ENCODE measurements at regions not wholly inside any gene's neighbourhood (a gene's known extent, or its start where the extent isn't known, plus 50 kb on each side); places are given as distances from the start of the nearest gene placed in this dataset.

- Histone ChIP-seq H3K9ac (ENCODE audit: low read length) (no peak overlapping the region), H3K4me3 (ENCODE audit: low read length) (no peak overlapping the region), H3K27me3 (ENCODE audit: control insufficient read depth, insufficient read depth, low read length) (no peaks in the 10 kb centered on the region), H3K27ac (ENCODE audit: low read depth, low read length) (no peak overlapping the region), H3K36me3 (ENCODE audit: control insufficient read depth, insufficient read depth, low read length) (no peaks in the 10 kb centered on the region), H3K4me1 (ENCODE audit: control insufficient read depth, insufficient read depth, low read length) (no peaks in the 10 kb centered on the region)
These were observed 86.0 kb downstream of the DTWD1 start for GRCh38 chr15:49706805-49707204.

- H3K27me3 ChIP-seq (ENCODE audit: control insufficient read depth, insufficient read depth, low read length): no peaks in the 10 kb centered on the region
- no peak overlapping the region for H3K4me3 ChIP-seq (ENCODE audit: low read length)
- H3K27ac ChIP-seq (ENCODE audit: low read depth, low read length): no peak overlapping the region
- no peak overlapping the region for H3K9ac ChIP-seq (ENCODE audit: low read length)
- no peaks in the 10 kb centered on the region for H3K36me3 ChIP-seq (ENCODE audit: control insufficient read depth, insufficient read depth, low read length)
- no peaks in the 10 kb centered on the region for H3K4me1 ChIP-seq (ENCODE audit: control insufficient read depth, insufficient read depth, low read length)
These were observed 86.8 kb downstream of the DTWD1 start for GRCh38 chr15:49707598-49707997.

DNA sequence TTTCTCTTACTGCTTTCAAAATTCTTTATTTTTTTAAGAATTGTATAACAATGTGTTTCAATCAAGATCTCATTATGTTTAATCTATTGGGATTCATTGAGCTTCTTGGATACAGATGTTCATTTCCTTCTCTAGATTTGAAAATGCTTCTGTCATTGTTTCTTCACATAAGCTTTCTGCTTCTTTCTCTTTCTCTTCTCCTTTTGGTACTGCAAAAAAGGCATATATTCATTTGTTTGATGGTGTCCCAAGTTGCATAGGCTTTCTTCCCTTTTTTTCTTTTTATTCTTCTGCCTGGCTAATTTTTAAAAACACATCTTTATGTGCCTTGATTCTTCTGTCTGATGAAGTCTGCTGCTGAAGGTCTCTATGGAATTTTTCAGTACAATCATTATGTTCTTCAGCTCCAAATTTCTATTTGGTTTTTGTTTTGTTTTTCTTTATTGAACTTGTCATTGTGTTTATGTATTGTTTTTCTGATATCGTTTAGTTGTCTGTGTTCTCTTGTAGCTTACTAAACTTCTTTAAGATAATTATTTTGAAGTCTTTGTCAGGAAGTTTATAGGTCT, 88.9 kb downstream of the DTWD1 start:
- H3K27ac ChIP-seq (ENCODE audit: low read depth, low read length): no peak overlapping the region
- H3K36me3 ChIP-seq (ENCODE audit: control insufficient read depth, insufficient read depth, low read length): no peaks in the 10 kb centered on the region
- no peak overlapping the region for H3K9ac ChIP-seq (ENCODE audit: low read length)
- H3K4me3 ChIP-seq (ENCODE audit: low read length): no peak overlapping the region
- no peaks in the 10 kb centered on the region for H3K27me3 ChIP-seq (ENCODE audit: control insufficient read depth, insufficient read depth, low read length)
- H3K4me1 ChIP-seq (ENCODE audit: control insufficient read depth, insufficient read depth, low read length): no peaks in the 10 kb centered on the region

- no peak overlapping the region for H3K9ac ChIP-seq (ENCODE audit: low read length)
- no peak overlapping the region for H3K27ac ChIP-seq (ENCODE audit: low read depth, low read length)
- no peak overlapping the region for H3K4me3 ChIP-seq (ENCODE audit: low read length)
- no peaks in the 10 kb centered on the region for H3K36me3 ChIP-seq (ENCODE audit: control insufficient read depth, insufficient read depth, low read length)
- no peaks in the 10 kb centered on the region for H3K27me3 ChIP-seq (ENCODE audit: control insufficient read depth, insufficient read depth, low read length)
- no peaks in the 10 kb centered on the region for H3K4me1 ChIP-seq (ENCODE audit: control insufficient read depth, insufficient read depth, low read length)
These were observed 91.3 kb downstream of the DTWD1 start for GRCh38 chr15:49712162-49712561.

DNA sequence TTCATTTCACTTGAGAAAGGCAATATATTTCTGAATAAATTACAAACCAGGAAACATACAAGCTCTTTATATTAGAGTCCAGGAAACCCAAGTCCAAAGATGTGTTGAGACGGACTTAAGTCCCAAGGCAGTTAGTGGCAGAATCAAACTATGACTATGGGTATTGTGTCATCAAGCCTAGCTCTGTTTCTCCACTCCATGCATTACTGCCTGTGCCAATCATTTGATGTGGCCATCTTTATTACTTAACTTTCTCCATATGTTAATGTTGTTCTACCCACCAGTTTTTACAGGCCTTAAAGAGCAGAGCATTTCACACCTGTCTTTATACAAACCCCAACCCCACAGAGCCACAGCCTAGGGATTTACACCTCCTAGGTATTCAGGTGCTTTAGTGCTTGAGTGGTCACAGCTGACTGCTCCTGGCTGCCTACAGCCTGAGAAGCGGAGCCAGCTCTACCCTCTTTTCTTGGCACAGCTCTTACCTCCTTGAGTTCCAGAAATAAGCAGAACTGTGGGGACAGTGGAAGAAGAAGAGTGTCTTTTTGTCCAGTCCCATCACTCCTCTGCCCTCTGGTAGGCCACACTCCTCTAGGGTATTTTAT, 92.1 kb downstream of the DTWD1 start:
- H3K36me3 ChIP-seq (ENCODE audit: control insufficient read depth, insufficient read depth, low read length): no peaks in the 10 kb centered on the region
- no peaks in the 10 kb centered on the region for H3K27me3 ChIP-seq (ENCODE audit: control insufficient read depth, insufficient read depth, low read length)
- H3K4me1 ChIP-seq (ENCODE audit: control insufficient read depth, insufficient read depth, low read length): no peaks in the 10 kb centered on the region
- H3K4me3 ChIP-seq (ENCODE audit: low read length): no peak overlapping the region
- no peak overlapping the region for H3K9ac ChIP-seq (ENCODE audit: low read length)
- H3K27ac ChIP-seq (ENCODE audit: low read depth, low read length): no peak overlapping the region

DNA sequence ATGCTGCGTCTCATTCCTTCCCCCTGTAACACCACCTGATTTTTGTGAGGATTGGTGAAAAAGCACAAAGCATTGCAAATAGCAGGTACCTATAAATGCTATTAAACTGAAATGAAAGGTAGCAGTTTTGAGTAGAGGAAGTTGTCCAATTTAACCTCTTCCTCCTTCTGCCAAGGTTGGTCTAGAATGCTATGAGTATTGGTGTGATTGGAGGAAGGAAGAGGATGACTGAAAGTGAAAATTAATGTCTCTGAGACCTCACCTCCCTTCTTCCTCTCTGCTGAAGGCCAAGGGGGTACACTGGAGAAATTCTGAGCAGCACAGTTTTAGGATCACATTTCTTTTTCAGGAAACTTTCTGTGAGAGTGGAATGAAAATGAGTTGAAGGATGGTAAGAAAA, 94.4 kb downstream of the DTWD1 start:
- Histone ChIP-seq H3K27me3 (ENCODE audit: control insufficient read depth, insufficient read depth, low read length) (no peaks in the 10 kb centered on the region), H3K36me3 (ENCODE audit: control insufficient read depth, insufficient read depth, low read length) (no peaks in the 10 kb centered on the region), H3K27ac (ENCODE audit: low read depth, low read length) (no peak overlapping the region), H3K4me1 (ENCODE audit: control insufficient read depth, insufficient read depth, low read length) (no peaks in the 10 kb centered on the region), H3K4me3 (ENCODE audit: low read length) (no peak overlapping the region), H3K9ac (ENCODE audit: low read length) (no peak overlapping the region)

GRCh38 chr15:49715701-49716100, 94.9 kb downstream of the DTWD1 start:
- no peak overlapping the region for H3K4me3 ChIP-seq (ENCODE audit: low read length)
- no peak overlapping the region for H3K9ac ChIP-seq (ENCODE audit: low read length)
- no peak overlapping the region for H3K27ac ChIP-seq (ENCODE audit: low read depth, low read length)
- no peaks in the 10 kb centered on the region for H3K27me3 ChIP-seq (ENCODE audit: control insufficient read depth, insufficient read depth, low read length)
- no peaks in the 10 kb centered on the region for H3K36me3 ChIP-seq (ENCODE audit: control insufficient read depth, insufficient read depth, low read length)
- no peaks in the 10 kb centered on the region for H3K4me1 ChIP-seq (ENCODE audit: control insufficient read depth, insufficient read depth, low read length)

GRCh38 chr15:49718234-49718633, 97.4 kb downstream of the DTWD1 start:
- H3K4me1 ChIP-seq (ENCODE audit: control insufficient read depth, insufficient read depth, low read length): no peaks in the 10 kb centered on the region
- H3K36me3 ChIP-seq (ENCODE audit: control insufficient read depth, insufficient read depth, low read length): no peaks in the 10 kb centered on the region
- no peak overlapping the region for H3K4me3 ChIP-seq (ENCODE audit: low read length)
- no peak overlapping the region for H3K27ac ChIP-seq (ENCODE audit: low read depth, low read length)
- no peak overlapping the region for H3K9ac ChIP-seq (ENCODE audit: low read length)
- H3K27me3 ChIP-seq (ENCODE audit: control insufficient read depth, insufficient read depth, low read length): no peaks in the 10 kb centered on the region

GRCh38 chr15:49718846-49719245, 98.0 kb downstream of the DTWD1 start:
- Histone ChIP-seq H3K4me1 (ENCODE audit: control insufficient read depth, insufficient read depth, low read length) (no peaks in the 10 kb centered on the region), H3K27ac (ENCODE audit: low read depth, low read length) (no peak overlapping the region), H3K27me3 (ENCODE audit: control insufficient read depth, insufficient read depth, low read length) (no peaks in the 10 kb centered on the region), H3K9ac (ENCODE audit: low read length) (no peak overlapping the region), H3K4me3 (ENCODE audit: low read length) (no peak overlapping the region), H3K36me3 (ENCODE audit: control insufficient read depth, insufficient read depth, low read length) (no peaks in the 10 kb centered on the region)

DNA sequence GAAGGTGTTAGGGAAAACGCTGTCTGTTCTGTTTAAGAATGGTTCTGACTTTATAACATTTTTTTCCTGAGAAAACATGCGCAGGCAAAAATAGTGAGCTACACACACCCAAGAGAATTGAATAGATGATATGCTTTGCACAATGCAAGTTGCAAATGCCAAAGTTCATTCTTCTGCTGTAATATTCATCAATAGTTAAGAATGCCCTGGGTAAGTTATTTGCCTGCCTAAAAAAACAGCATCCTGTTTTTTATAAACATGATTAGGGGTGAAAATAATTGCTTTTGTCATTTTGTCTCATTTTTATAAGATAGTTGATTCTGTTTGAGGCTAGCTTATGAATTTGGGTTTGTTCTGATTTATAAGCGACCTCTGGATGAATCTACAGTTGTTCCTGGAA, 99.4 kb downstream of the DTWD1 start:
- H3K36me3 ChIP-seq (ENCODE audit: control insufficient read depth, insufficient read depth, low read length): no peaks in the 10 kb centered on the region
- no peaks in the 10 kb centered on the region for H3K4me1 ChIP-seq (ENCODE audit: control insufficient read depth, insufficient read depth, low read length)
- H3K9ac ChIP-seq (ENCODE audit: low read length): no peak overlapping the region
- no peak overlapping the region for H3K4me3 ChIP-seq (ENCODE audit: low read length)
- no peak overlapping the region for H3K27ac ChIP-seq (ENCODE audit: low read depth, low read length)
- H3K27me3 ChIP-seq (ENCODE audit: control insufficient read depth, insufficient read depth, low read length): no peaks in the 10 kb centered on the region

GRCh38 chr15:49721091-49721490, 100.2 kb downstream of the DTWD1 start:
- Histone ChIP-seq H3K4me3 (ENCODE audit: low read length) (no peak overlapping the region), H3K36me3 (ENCODE audit: control insufficient read depth, insufficient read depth, low read length) (no peaks in the 10 kb centered on the region), H3K9ac (ENCODE audit: low read length) (no peak overlapping the region), H3K27ac (ENCODE audit: low read depth, low read length) (no peak overlapping the region), H3K4me1 (ENCODE audit: control insufficient read depth, insufficient read depth, low read length) (no peaks in the 10 kb centered on the region), H3K27me3 (ENCODE audit: control insufficient read depth, insufficient read depth, low read length) (no peaks in the 10 kb centered on the region)

GRCh38 chr15:49721621-49722020, 100.8 kb downstream of the DTWD1 start:
- no peak overlapping the region for H3K27ac ChIP-seq (ENCODE audit: low read depth, low read length)
- no peak overlapping the region for H3K9ac ChIP-seq (ENCODE audit: low read length)
- no peaks in the 10 kb centered on the region for H3K4me1 ChIP-seq (ENCODE audit: control insufficient read depth, insufficient read depth, low read length)
- H3K36me3 ChIP-seq (ENCODE audit: control insufficient read depth, insufficient read depth, low read length): no peaks in the 10 kb centered on the region
- no peaks in the 10 kb centered on the region for H3K27me3 ChIP-seq (ENCODE audit: control insufficient read depth, insufficient read depth, low read length)
- H3K4me3 ChIP-seq (ENCODE audit: low read length): no peak overlapping the region

GRCh38 chr15:49723981-49724380, 103.1 kb downstream of the DTWD1 start:
- no peak overlapping the region for H3K27ac ChIP-seq (ENCODE audit: low read depth, low read length)
- no peak overlapping the region for H3K4me3 ChIP-seq (ENCODE audit: low read length)
- H3K27me3 ChIP-seq (ENCODE audit: control insufficient read depth, insufficient read depth, low read length): no peaks in the 10 kb centered on the region
- H3K4me1 ChIP-seq (ENCODE audit: control insufficient read depth, insufficient read depth, low read length): no peaks in the 10 kb centered on the region
- H3K36me3 ChIP-seq (ENCODE audit: control insufficient read depth, insufficient read depth, low read length): no peaks in the 10 kb centered on the region
- H3K9ac ChIP-seq (ENCODE audit: low read length): no peak overlapping the region
